Keratinocyte (primary cell): ENCODE measurements at regions not wholly inside any gene's neighbourhood (a gene's known extent, or its start where the extent isn't known, plus 50 kb on each side); places are given as distances from the start of the nearest gene placed in this dataset.

Source experiments
- EZH2 ChIP-seq: IDR thresholded peaks from one replicate; pipeline ENCODE4 v1.6.1; 2012; ENCODE audit warnings: inconsistent platforms, mild to moderate bottlenecking, low read length, moderate library complexity
- TF ChIP-seq, protein P1 (sequence below), 3 experiments: IDR thresholded peaks in 1 of 3; conservative IDR thresholded peaks in 1 of 3; optimal IDR thresholded peaks in 1 of 3; 2 replicates in 2 of 3; 3 replicates in 1 of 3; pipeline versions ENCODE3 to v1.5.1; 2011; ENCODE audit warnings: low read length in 3 of 3, mild to moderate bottlenecking in 3 of 3, moderate library complexity in 2 of 3, control low read depth in 1 of 3, inconsistent platforms in 1 of 3; ENCODE audit not compliant: insufficient read depth in 2 of 3; ENCODE audit errors: extremely low read depth in 1 of 3

DNA sequence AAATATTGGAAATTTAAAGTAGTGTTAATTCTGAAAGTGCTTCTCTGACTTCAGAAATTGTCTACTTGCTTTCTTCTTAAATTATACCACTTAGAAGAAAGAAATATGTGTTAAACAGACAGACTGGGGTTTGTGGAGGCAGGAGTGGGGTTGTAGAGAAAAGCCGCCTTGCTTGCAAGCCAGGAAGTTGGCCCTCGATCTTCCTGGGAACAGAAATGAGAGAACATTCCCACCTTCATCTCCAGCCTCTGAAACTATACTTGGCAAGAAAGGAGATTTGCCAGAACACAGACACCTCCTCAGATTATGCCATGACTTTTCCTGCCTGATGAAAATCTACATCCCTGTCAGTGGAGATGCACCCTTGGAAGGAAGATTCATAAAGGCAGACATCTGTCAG, 171.2 kb upstream of the CHRM2 start:
- TF ChIP-seq, protein P1, sequence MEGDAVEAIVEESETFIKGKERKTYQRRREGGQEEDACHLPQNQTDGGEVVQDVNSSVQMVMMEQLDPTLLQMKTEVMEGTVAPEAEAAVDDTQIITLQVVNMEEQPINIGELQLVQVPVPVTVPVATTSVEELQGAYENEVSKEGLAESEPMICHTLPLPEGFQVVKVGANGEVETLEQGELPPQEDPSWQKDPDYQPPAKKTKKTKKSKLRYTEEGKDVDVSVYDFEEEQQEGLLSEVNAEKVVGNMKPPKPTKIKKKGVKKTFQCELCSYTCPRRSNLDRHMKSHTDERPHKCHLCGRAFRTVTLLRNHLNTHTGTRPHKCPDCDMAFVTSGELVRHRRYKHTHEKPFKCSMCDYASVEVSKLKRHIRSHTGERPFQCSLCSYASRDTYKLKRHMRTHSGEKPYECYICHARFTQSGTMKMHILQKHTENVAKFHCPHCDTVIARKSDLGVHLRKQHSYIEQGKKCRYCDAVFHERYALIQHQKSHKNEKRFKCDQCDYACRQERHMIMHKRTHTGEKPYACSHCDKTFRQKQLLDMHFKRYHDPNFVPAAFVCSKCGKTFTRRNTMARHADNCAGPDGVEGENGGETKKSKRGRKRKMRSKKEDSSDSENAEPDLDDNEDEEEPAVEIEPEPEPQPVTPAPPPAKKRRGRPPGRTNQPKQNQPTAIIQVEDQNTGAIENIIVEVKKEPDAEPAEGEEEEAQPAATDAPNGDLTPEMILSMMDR (optimal IDR thresholded peaks at IDR 0.05 in 1 of 3, IDR thresholded peaks at IDR 0.05 in 1 of 3, conservative IDR thresholded peaks at IDR 0.05 in 1 of 3; ENCODE audit: extremely low read depth in 1 of 3, insufficient read depth in 2 of 3, low read length in 3 of 3), result no peak
- TF ChIP-seq EZH2, result no peak
